GM12891 (cell line): ENCODE measurements at regions not wholly inside any gene's neighbourhood (a gene's known extent, or its start where the extent isn't known, plus 50 kb on each side); places are given as distances from the start of the nearest gene placed in this dataset.

ENCODE experiments used
- DNase-seq: peaks from one replicate; pipeline ENCODE4 v3.0.0; 2011; ENCODE audit warnings: low spot score; ENCODE audit not compliant: insufficient read length
- FAIRE-seq: peaks from 2 replicates; lab custom pipeline; 2011; peaks lifted over from hg19 to GRCh38; lab: Jason Lieb, UNC
- PAX5 ChIP-seq: IDR thresholded peaks from 2 replicates; pipeline ENCODE4 v1.6.1; 2011; ENCODE audit warnings: low read length, moderate library complexity, mild to moderate bottlenecking; ENCODE audit not compliant: insufficient read depth, severe bottlenecking
- POLR2A ChIP-seq: IDR thresholded peaks from 2 replicates; pipeline ENCODE4 v1.6.1; 2011; ENCODE audit warnings: low read depth, low read length, control low read depth
- POLR2AphosphoS5 ChIP-seq: IDR thresholded peaks from 2 replicates; pipeline ENCODE4 v1.6.1; 2011; ENCODE audit warnings: low read depth, low read length, control low read depth
- POU2F2 ChIP-seq: IDR thresholded peaks from 2 replicates; pipeline ENCODE4 v1.6.1; 2011; ENCODE audit warnings: low read depth, mild to moderate bottlenecking, control low read depth, low read length, moderate library complexity
- SPI1 ChIP-seq: IDR thresholded peaks from 2 replicates; pipeline ENCODE4 v1.6.1; 2011; ENCODE audit warnings: low read depth, low read length, control low read depth
- TAF1 ChIP-seq: IDR thresholded peaks from 2 replicates; pipeline ENCODE4 v1.6.1; 2011; ENCODE audit warnings: low read depth, low read length, control low read depth

DNA sequence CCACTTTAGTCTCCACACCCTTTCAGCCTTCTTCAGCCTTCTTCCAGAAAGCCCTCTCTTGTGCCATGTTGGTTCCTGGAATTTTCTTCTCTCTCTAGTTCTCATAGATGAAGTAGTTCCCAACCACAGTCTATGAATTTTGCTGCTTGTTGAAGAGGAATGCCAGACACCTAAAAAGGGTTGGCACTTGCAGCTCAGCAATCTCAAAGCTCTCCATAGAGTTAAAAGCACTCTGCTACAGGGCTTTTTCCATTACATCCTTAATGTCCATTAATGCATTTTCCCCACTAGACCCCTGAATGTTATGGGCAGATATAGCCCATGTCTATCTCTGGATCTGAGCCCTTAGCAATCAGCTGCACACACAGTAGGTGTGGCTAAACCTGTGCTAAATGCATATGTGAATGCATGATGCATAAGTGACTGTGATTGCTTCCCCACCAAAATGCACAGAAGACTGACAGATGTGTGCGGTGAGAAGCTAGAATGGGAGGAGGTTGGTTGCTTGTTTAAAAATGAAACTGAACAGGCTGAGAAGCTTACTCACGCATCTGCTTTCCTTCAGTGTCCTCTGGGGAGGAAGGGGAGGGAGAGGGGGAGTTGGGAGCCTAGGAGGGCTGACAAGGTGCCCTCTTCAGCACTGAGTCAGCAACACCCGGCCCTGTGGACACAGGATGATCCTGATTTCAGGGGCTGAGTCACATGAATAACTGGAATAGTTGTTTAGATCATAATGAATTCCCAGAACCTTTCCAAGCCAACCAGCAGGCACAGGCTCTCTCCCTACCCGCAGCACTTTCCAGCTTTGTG is 146.1 kb upstream of the FGGY start:
- FAIRE-seq, result peak; percentile 93
- peak; percentile 21 for DNase-seq
- no peak for TF ChIP-seq POLR2A
- no peak for TF ChIP-seq TAF1
- no peak for TF ChIP-seq POLR2AphosphoS5
- no peak for TF ChIP-seq PAX5
- no peak for TF ChIP-seq SPI1
- TF ChIP-seq POU2F2, result peak; percentile 79; the same call in 1 of the 2 replicates

DNA sequence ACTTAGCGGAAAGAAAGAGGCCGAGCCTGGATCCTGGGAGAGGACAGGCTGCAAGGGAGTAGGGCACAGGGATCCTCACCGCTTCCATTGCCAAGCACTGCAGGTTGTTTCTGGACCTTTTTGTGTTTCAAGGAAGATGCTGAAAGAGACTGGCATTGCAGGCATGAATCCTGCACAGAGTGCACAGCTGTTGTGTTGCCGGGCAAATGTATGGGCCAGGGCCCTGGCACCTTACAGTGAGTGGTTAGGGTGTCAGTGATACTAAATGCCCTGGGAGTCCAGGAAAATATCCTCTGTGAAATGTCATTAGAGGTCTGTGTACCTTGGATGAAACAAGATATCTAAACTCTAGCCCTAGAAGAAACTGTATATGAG is 145.5 kb upstream of the FGGY start:
- DNase-seq (no peak), FAIRE-seq (peak; percentile 40)
- TF ChIP-seq SPI1, result no peak
- no peak for TF ChIP-seq POU2F2
- no peak for TF ChIP-seq TAF1
- TF ChIP-seq POLR2AphosphoS5, result no peak
- TF ChIP-seq PAX5, result no peak
- no peak for TF ChIP-seq POLR2A

DNA sequence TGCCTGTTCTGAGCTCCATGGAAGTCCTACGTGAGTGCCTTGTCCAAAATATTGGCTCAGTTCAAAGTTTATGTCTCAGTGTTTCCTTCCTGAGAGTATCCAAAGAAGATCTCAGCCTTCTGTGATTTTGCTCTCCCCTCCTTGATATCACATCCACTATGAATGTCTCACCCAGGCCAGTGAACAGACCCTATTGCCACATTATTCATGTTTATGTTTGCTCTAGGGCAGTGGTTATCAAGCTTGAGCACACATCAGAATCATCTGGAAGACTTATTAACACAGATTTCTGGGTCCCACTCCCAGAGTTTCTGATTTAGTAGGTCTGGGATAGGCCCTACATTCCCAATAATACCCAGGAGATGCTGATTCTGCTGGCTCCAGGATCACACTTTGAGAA is 145.0 kb upstream of the FGGY start:
- no peak for FAIRE-seq
- no peak for TF ChIP-seq TAF1
- no peak for TF ChIP-seq SPI1
- no peak for TF ChIP-seq POLR2A
- no peak for TF ChIP-seq PAX5
- TF ChIP-seq POLR2AphosphoS5, result no peak
- no peak for TF ChIP-seq POU2F2
- DNase-seq, result no peak

DNA sequence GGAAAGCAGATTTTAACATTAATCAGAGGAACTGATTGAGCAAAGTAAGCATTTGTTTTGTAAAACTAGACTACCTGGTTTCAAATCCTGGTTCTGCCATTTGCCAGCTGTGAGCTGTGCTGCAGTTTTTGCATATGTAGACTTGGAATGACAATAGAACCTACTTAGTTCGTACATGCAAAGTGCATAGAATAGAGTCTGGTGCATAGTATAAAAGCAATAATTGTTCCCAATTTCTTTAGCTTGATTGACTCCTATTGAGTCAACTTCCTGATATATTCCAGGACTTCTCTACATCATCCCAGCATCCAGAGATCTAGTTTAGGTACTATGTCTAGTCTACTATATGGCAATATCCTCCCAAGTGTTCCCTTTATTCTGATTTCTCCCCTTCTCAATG is 144.4 kb upstream of the FGGY start:
- TF ChIP-seq PAX5 (no peak), TAF1 (no peak), SPI1 (no peak), POLR2A (no peak), POU2F2 (no peak), POLR2AphosphoS5 (no peak)
- DNase-seq (no peak), FAIRE-seq (no peak)

DNA sequence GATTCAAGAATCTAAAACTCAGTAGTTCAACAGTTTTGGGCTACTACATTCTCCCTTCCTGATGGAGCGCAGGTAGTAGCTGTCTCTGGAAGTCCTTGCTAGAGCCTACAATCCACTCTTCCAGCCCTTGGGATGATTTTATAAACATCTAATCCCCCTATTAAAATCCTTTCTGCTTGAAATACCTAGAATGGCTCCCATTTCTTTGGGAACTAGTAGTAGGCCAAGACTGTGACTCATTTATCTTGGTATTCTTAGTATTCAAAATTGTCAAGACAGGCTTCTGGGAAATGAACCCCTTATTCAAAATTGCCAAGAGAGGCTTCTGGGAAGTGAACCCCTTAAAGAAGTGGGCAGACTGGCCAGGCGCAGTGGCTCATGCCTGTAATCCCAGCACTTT is 142.5 kb upstream of the FGGY start:
- DNase-seq (no peak), FAIRE-seq (no peak)
- no peak for TF ChIP-seq PAX5
- no peak for TF ChIP-seq TAF1

DNA sequence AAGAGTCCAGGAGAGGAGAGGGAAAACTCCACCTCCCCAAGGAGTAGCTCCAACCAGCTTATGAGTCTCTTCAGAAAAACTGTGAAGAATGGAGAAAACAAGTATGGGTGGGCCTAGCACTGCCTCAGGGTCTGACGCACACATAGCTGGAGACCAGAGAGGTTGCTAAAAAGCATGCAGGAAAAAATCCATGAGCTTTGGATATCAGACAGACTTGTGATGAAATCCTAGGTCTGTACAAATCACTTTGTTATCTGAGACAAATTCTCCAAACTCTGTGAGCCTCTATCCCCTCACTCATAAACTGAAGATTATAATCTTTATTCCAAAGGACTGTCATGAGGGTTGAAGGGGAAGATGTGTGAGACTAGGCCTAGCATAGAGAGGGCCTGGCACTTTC is 141.5 kb upstream of the FGGY start:
- TF ChIP-seq POLR2AphosphoS5 (no peak), POU2F2 (no peak), PAX5 (no peak), POLR2A (no peak), SPI1 (no peak), TAF1 (no peak)
- no peak for FAIRE-seq

DNA sequence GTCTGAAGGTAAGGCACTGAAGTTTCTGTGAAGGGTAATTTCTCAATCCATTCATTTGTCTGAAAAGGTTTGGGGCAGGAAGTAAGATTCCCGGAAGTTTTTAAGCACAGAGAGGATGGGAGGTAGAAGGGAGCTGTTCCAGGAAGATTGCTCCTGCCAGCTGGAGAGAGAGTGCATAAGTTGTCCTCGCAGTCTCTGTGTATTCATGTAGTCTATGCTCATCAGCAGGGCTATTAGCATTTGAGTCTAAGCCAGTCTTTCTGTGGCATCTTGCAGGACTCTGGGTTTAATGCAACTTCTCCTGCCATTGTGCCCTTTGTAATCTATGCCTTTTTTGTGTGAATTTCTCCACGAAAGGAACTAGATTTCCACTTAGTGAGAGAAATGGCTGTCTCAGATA is 140.8 kb upstream of the FGGY start:
- FAIRE-seq, result no peak
- TF ChIP-seq POLR2AphosphoS5, result no peak
- TF ChIP-seq SPI1, result no peak
- no peak for DNase-seq

More for the DNA sequence above, 141.5 kb upstream of the FGGY start:
- no peak for DNase-seq

DNA sequence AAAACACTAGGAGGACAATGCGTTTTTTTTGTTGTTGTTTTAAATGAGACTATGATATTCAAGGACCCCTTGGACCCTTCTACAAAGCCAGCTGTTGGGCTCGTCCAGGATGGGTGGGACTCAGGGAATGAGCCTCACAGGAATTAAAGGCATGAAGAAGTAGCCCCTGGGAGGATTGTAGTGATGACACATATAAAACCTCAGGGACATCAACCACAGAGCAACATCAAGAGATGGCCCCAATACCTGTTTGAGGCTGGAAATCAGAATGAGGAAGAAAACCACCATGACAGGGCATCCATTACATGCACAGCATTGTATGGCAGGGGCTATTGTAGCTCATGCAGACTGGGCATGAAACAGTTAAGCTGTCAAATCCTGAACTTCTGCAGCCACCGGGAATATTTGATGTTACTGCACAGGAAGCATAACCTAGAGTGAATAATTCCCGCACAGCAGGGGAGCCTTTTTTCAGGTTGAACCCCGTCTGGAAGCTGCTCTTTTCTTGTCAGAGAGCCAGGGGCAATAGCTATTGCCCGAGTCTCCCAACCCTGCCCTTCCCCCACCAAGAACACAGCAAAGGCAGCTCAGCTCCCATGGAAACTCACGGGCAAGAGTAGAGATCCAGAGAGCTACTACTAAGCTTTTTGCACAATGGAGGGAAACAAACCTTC is 140.2 kb upstream of the FGGY start:
- no peak for DNase-seq
- no peak for FAIRE-seq
- TF ChIP-seq TAF1, result no peak

DNA sequence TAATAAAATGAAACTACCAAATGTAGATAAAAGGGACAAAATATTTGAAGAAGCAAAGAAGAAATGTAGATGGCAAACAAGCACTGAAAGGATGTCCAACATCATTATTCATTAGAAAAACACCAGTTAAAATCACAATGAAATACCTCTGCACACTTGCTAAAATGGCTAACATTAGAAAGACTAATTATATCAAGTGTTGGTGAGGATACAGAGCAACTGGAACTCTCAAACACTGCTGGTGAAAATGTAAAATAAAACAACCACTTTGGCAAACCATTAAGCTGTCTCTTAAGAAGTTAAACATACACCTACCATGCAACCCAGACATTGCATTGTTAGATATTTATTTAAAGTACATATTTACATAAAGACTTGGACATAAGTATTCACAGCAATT is 138.6 kb upstream of the FGGY start:
- no peak for DNase-seq
- no peak for TF ChIP-seq PAX5
- TF ChIP-seq POU2F2, result no peak
- TF ChIP-seq TAF1, result no peak
- no peak for TF ChIP-seq POLR2AphosphoS5
- no peak for TF ChIP-seq SPI1
- no peak for TF ChIP-seq POLR2A
- FAIRE-seq, result no peak
